SK-N-MC (cell line): ENCODE measurements at regions not wholly inside any gene's neighbourhood (a gene's known extent, or its start where the extent isn't known, plus 50 kb on each side); places are given as distances from the start of the nearest gene placed in this dataset.

ENCODE experiments used
- DNase-seq: peaks from one replicate; pipeline ENCODE4 v3.0.0-alpha.2; 2011; ENCODE audit warnings: low read depth, low spot score
- H3K27ac ChIP-seq: fragments of 200-600 bp; sonication (generic); 2 replicates; pipeline ENCODE4 v1.5.1; 2016; ENCODE audit warnings: mixed run types
- H3K36me3 ChIP-seq: fragments of 200-600 bp; sonication (generic); 2 replicates; pipeline ENCODE4 v1.6.1; 2017; ENCODE audit warnings: antibody characterized with exemption, low read length, mixed read lengths; ENCODE audit not compliant: insufficient read depth
- H3K4me3 ChIP-seq: fragments of 200-600 bp; sonication (generic); 2 replicates; pipeline ENCODE4 v1.5.1; 2016
- H3K9ac ChIP-seq: fragments of 200-600 bp; sonication (generic); 2 replicates; pipeline ENCODE4 v1.8.0; 2017; ENCODE audit warnings: mixed run types, mixed read lengths; ENCODE audit not compliant: insufficient read length
- H3K9me3 ChIP-seq: fragments of 200-600 bp; sonication (generic); 2 replicates; pipeline ENCODE4 v1.6.1; 2017; ENCODE audit warnings: low read depth, mild to moderate bottlenecking, antibody characterized with exemption, low read length, moderate library complexity, mixed read lengths
- EZH2 ChIP-seq: fragments of 200-600 bp; sonication (generic); IDR thresholded peaks from one replicate; pipeline ENCODE4 v1.6.1; 2017; ENCODE audit warnings: antibody characterized with exemption
- FOXP2 ChIP-seq: optimal IDR thresholded peaks from 2 replicates; pipeline ENCODE3; 2011; ENCODE audit warnings: mild to moderate bottlenecking, moderate library complexity; ENCODE audit not compliant: insufficient read depth; ENCODE audit errors: extremely low read length, control extremely low read depth
- POLR2AphosphoS5 ChIP-seq: IDR thresholded peaks from 2 replicates; pipeline ENCODE4 v1.6.1; 2012; ENCODE audit warnings: mild to moderate bottlenecking, low read depth, low read length, borderline replicate concordance

DNA sequence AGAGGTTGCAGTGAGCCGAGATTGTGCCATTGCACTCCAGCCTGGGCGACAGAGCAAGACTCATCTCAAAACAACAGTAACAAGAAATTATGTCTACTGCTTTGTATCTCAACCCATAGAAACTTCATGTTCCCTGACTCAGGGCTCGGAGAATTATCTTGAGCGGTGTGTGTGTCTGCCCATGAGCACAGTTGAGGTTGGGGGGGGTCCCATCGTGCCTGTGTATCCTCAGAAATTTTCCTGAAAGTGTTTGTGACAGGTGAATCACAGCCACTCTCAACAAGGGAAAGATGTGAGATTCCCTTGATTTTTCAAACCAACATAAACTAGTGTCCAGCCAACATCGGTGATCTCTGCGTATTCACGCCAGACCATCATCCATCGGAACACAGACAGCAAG lies 319.1 kb downstream of the ASMT start:
- Histone ChIP-seq H3K27ac (no peak overlapping the region), H3K36me3 (no peaks in the 10 kb centered on the region), H3K9ac (no peak overlapping the region), H3K9me3 (no peaks in the 10 kb centered on the region), H3K4me3 (no peak overlapping the region)
- TF ChIP-seq POLR2AphosphoS5 (no peak), FOXP2 (no peak), EZH2 (no peak)
- no peak for DNase-seq

DNA sequence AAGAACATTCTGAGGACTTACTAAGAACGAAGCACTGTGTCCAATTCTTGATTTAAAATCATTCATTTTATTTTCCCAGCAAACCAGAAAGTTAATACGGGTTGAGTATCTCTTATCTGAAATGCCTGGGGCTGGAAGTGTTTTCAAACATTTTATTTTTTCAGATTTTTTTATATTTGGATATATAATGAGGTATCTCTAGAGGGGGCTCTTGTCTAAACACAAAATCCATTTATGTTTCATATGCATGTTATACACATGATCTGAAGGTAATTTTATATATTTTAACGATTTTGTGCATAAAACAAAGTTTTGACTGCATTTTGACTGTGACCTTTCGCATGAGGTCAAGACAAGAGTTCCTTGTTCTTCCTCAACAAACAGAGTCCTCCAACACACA lies 320.9 kb downstream of the ASMT start:
- H3K27ac ChIP-seq: no peak overlapping the region
- no peak overlapping the region for H3K9ac ChIP-seq
- H3K4me3 ChIP-seq: no peak overlapping the region
- H3K36me3 ChIP-seq: no peaks in the 10 kb centered on the region
- no peak for TF ChIP-seq EZH2
- no peak for TF ChIP-seq POLR2AphosphoS5
- no peak for TF ChIP-seq FOXP2
- DNase-seq: no peak
- no peaks in the 10 kb centered on the region for H3K9me3 ChIP-seq

DNA sequence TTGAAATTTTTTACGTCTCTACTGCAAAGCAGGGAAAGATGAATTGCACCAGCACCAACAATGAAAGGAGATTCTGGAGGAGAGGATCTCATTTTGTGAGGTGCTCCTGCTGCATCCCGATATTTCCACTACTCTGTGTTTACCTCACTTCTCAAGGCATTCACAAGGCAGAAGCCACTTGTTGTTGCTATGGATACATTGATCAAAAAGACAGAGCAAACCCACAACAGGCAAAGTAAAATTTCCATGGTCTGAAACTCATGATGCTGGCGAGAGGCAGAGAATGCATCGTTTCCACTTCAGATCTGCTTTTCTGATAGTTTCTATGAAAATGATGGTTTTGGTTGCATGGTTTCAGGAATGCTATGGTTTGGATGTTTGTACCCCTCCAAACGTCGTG lies 323.3 kb downstream of the ASMT start:
- DNase-seq: no peak
- Histone ChIP-seq H3K36me3 (no peaks in the 10 kb centered on the region), H3K27ac (no peak overlapping the region), H3K9ac (no peak overlapping the region), H3K9me3 (no peaks in the 10 kb centered on the region), H3K4me3 (no peak overlapping the region)
- no peak for TF ChIP-seq FOXP2
- no peak for TF ChIP-seq EZH2
- TF ChIP-seq POLR2AphosphoS5: no peak

DNA sequence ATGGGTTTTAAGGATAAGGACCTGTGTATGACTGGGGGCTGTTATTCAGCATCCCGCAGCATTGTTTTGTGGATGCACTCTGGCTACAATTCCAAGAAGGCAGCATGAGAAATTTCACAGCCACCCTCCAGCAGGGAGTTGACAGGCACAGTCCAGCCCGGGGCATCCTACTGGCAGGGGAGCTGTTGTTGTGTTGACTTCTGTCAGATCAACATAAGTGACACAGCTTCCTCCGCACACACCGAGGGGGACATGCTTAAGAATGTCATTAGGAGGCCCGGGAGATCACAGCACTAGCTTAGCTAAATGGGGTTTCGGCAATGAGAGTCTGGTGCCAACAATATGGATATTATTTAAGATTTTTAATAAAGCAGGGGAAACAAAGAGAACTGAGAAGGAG lies 326.5 kb downstream of the ASMT start:
- DNase-seq: no peak
- no peak overlapping the region for H3K9ac ChIP-seq
- TF ChIP-seq FOXP2 (no peak), EZH2 (no peak), POLR2AphosphoS5 (no peak)
- H3K4me3 ChIP-seq: no peak overlapping the region
- H3K36me3 ChIP-seq: no peaks in the 10 kb centered on the region
- no peaks in the 10 kb centered on the region for H3K9me3 ChIP-seq
- no peak overlapping the region for H3K27ac ChIP-seq

DNA sequence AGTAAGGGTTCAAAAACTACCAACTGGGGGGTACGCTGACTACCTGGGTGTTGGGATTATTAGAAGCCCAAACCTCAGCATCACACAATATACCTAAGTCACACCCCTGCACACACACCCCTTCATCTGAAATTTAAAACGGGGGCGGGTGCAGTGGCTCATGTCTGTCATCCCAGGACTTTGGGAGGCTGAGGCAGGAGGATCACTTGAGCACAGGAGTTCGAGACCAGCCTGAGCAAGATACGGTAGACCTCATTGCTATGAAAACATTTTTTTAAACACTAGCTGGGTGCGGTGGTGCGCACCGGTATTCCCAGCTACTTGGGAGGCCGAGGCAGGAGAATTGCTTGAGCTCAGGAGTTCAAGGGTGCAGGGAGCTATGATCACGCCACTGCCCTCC lies 331.0 kb downstream of the ASMT start:
- Histone ChIP-seq H3K27ac (no peak overlapping the region), H3K9me3 (no peaks in the 10 kb centered on the region), H3K9ac (no peak overlapping the region), H3K36me3 (no peaks in the 10 kb centered on the region), H3K4me3 (no peak overlapping the region)
- TF ChIP-seq EZH2: no peak
- no peak for TF ChIP-seq FOXP2
- DNase-seq: no peak

DNA sequence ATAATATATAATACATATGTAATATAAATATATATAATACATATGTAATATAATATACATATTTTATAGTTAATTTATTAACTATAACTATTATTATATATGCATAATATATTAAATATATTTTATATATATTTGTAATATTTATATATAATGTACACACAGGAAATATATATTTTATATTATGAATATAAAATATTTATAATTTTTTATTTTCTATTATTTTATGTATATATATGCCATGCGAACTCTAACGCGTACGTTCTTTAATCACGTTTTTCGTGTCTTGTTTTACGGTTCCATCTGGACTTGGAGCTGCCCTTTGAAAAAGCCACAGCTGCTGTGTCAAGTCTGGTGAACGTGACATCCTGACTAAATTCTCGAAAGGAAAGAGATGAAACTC lies 332.1 kb downstream of the ASMT start:
- DNase-seq: no peak
- no peak overlapping the region for H3K9ac ChIP-seq
- TF ChIP-seq EZH2 (no peak), POLR2AphosphoS5 (no peak), FOXP2 (no peak)
- no peaks in the 10 kb centered on the region for H3K9me3 ChIP-seq
- H3K4me3 ChIP-seq: no peak overlapping the region
- no peaks in the 10 kb centered on the region for H3K36me3 ChIP-seq
- H3K27ac ChIP-seq: no peak overlapping the region
